Adrenal gland (tissue), 5 donors: ENCODE measurements at regions not wholly inside any gene's neighbourhood (a gene's known extent, or its start where the extent isn't known, plus 50 kb on each side); places are given as distances from the start of the nearest gene placed in this dataset.

Experiments
- CTCF ChIP-seq, 6 experiments: fragments of 450-650 bp in 4 of 6; fragments of 200-600 bp in 2 of 6; sonication (generic) in 1 of 6; IDR thresholded peaks; 1 replicate in 5 of 6; 2 replicates in 1 of 6; pipeline versions ENCODE4 v1.5.1 to v1.8.0; 2016 to 2021; ENCODE audit warnings: antibody characterized with exemption in 6 of 6, mild to moderate bottlenecking in 2 of 6, moderate library complexity in 1 of 6
- POLR2A ChIP-seq, 2 donors: fragments of 450-650 bp; IDR thresholded peaks; one replicate each; pipeline ENCODE4 v1.6.1; 2017; ENCODE audit warnings: antibody characterized with exemption in 2 of 2, mild to moderate bottlenecking in 2 of 2, moderate library complexity in 1 of 2
- donor health status: DM: no; HTN: no; CAD: no.

- peak; percentile 50 to 75 (median 68) for TF ChIP-seq CTCF (IDR thresholded peaks at IDR 0.05)
- TF ChIP-seq POLR2A (IDR thresholded peaks at IDR 0.05): no peak
Observed at GRCh38 chr5:68460147-68460798, 244.7 kb downstream of the PIK3R1 start.
